Eye (tissue), 1 donor: ENCODE measurements at regions not wholly inside any gene's neighbourhood (a gene's known extent, or its start where the extent isn't known, plus 50 kb on each side); places are given as distances from the start of the nearest gene placed in this dataset.
"Not testable (repeated sequence)": the region's sequence is repeated elsewhere in the genome, so short reads cannot be mapped to it uniquely, and the experiment has no call there.

Experiments used
- DNase-seq: peaks from one replicate; pipeline ENCODE4 v3.0.0-alpha.2; 2015

- no peak for DNase-seq
These were observed 97.1 kb upstream of the TNP1 start for GRCh38 chr2:216956820-216957493.

- no peak for DNase-seq
These were observed 91.3 kb upstream of the TNP1 start for GRCh38 chr2:216951171-216951570.

GRCh38 chr2:216950547-216950946 lies 90.7 kb upstream of the TNP1 start:
- DNase-seq, result no peak

GRCh38 chr2:216949700-216950413 lies 90.0 kb upstream of the TNP1 start:
- DNase-seq, result peak; percentile 18

- no peak for DNase-seq
These were observed 87.2 kb upstream of the TNP1 start for GRCh38 chr2:216947055-216947454.

- DNase-seq, result no peak
These were observed 84.9 kb upstream of the TNP1 start for GRCh38 chr2:216944733-216945132.

GRCh38 chr2:216943109-216943508 lies 83.2 kb upstream of the TNP1 start:
- DNase-seq, result no peak

GRCh38 chr2:216942465-216942864 lies 82.6 kb upstream of the TNP1 start:
- no peak for DNase-seq

- no peak for DNase-seq
These were observed 82.2 kb upstream of the TNP1 start for GRCh38 chr2:216942016-216942415.

GRCh38 chr2:216936954-216937357 lies 77.1 kb upstream of the TNP1 start:
- DNase-seq, result no peak

- DNase-seq, result no peak
These were observed 74.8 kb upstream of the TNP1 start for GRCh38 chr2:216934623-216935022.

GRCh38 chr2:216934151-216934550 lies 74.3 kb upstream of the TNP1 start:
- DNase-seq, result no peak

GRCh38 chr2:216932863-216933548 lies 73.1 kb upstream of the TNP1 start:
- DNase-seq, result no peak

- DNase-seq, result no peak
These were observed 72.4 kb upstream of the TNP1 start for GRCh38 chr2:216932113-216932862.

- no peak for DNase-seq
These were observed 70.9 kb upstream of the TNP1 start for GRCh38 chr2:216930716-216931115.

GRCh38 chr2:216929338-216929737 lies 69.5 kb upstream of the TNP1 start:
- DNase-seq, result not testable (repeated sequence)

- DNase-seq, result no peak
These were observed 67.3 kb upstream of the TNP1 start for GRCh38 chr2:216927163-216927562.

GRCh38 chr2:216925636-216926366 lies 65.9 kb upstream of the TNP1 start:
- no peak for DNase-seq

- DNase-seq, result no peak
These were observed 65.1 kb upstream of the TNP1 start for GRCh38 chr2:216925006-216925405.

GRCh38 chr2:216923706-216924105 lies 63.8 kb upstream of the TNP1 start:
- DNase-seq, result no peak

GRCh38 chr2:216922175-216922780 lies 62.4 kb upstream of the TNP1 start:
- DNase-seq, result no peak

- no peak for DNase-seq
These were observed 61.1 kb upstream of the TNP1 start for GRCh38 chr2:216920937-216921456.
